Tibial nerve (tissue), 4 donors: ENCODE measurements at regions not wholly inside any gene's neighbourhood (a gene's known extent, or its start where the extent isn't known, plus 50 kb on each side); places are given as distances from the start of the nearest gene placed in this dataset.

Experiments
- DNase-seq, 2 donors: peaks; one replicate each; pipeline ENCODE4 v3.0.0-alpha.2; 2019; ENCODE audit warnings: low spot score in 2 of 2
- H3K27ac ChIP-seq, 4 donors: fragments of 200-600 bp; sonication (generic) in 3 of 4; one replicate each; pipeline ENCODE4 v1.5.1; 2017 to 2019; ENCODE audit warnings: mild to moderate bottlenecking in 1 of 4
- H3K27me3 ChIP-seq, 2 donors: fragments of 200-600 bp; sonication (generic) in 1 of 2; one replicate each; pipeline versions ENCODE4 v1.5.1 to v1.6.0; 2017 to 2019
- H3K36me3 ChIP-seq, 3 donors: fragments of 200-600 bp; sonication (generic); one replicate each; pipeline ENCODE4 v1.5.1; 2018 to 2019
- H3K4me1 ChIP-seq, 4 donors: fragments of 200-600 bp; sonication (generic) in 3 of 4; one replicate each; pipeline ENCODE4 v1.5.1; 2017 to 2019
- H3K4me3 ChIP-seq, 4 donors: fragments of 200-600 bp; sonication (generic) in 3 of 4; one replicate each; pipeline ENCODE4 v1.5.1; 2017 to 2019; ENCODE audit warnings: mild to moderate bottlenecking in 1 of 4, moderate library complexity in 1 of 4
- H3K9me3 ChIP-seq, 4 donors: fragments of 200-600 bp; sonication (generic) in 3 of 4; one replicate each; pipeline ENCODE4 v1.5.1; 2017 to 2019
- CTCF ChIP-seq, 5 experiments: fragments of 200-600 bp in 3 of 5; fragments of 450-650 bp in 2 of 5; sonication (generic) in 3 of 5; IDR thresholded peaks; one replicate each; pipeline ENCODE4 v1.5.1; 2016 to 2019; ENCODE audit warnings: antibody characterized with exemption in 5 of 5, mild to moderate bottlenecking in 3 of 5, moderate library complexity in 2 of 5
- EP300 ChIP-seq, 2 donors: sonication (generic); formaldehyde crosslinking; IDR thresholded peaks; one replicate each; pipeline ENCODE4 v1.6.1; 2017; ENCODE audit warnings: antibody characterized with exemption in 2 of 2, mild to moderate bottlenecking in 1 of 2
- POLR2A ChIP-seq, 2 donors: fragments of 450-650 bp; IDR thresholded peaks; one replicate each; pipeline ENCODE4 v1.6.1; 2017; ENCODE audit warnings: antibody characterized with exemption in 2 of 2, mild to moderate bottlenecking in 2 of 2, moderate library complexity in 2 of 2
- WGBS, 2 donors: methylation state at CpG; one replicate each; pipeline ENCODE4 v1.1.5; 2018; 5-methylcytosine and 5-hydroxymethylcytosine counted together

GRCh38 chr4:130249002-130249401 lies 1153.0 kb downstream of the C4orf33 start:
- DNase-seq: no peak
- H3K4me3 ChIP-seq: no peak overlapping the region
- no peaks in the 10 kb centered on the region for H3K4me1 ChIP-seq
- TF ChIP-seq POLR2A (IDR thresholded peaks at IDR 0.05) (no peak), CTCF (IDR thresholded peaks at IDR 0.05) (no peak), EP300 (IDR thresholded peaks at IDR 0.05) (no peak)
- H3K27ac ChIP-seq: no peak overlapping the region
- no peaks in the 10 kb centered on the region for H3K9me3 ChIP-seq
- no peaks in the 10 kb centered on the region for H3K27me3 ChIP-seq
- no peaks in the 10 kb centered on the region for H3K36me3 ChIP-seq
- WGBS, 2 donors: 9 to 11% methylated on average over 1 of the region's 1 CpG

GRCh38 chr4:130257271-130257670 lies 1161.3 kb downstream of the C4orf33 start:
- H3K4me1 ChIP-seq: no peaks in the 10 kb centered on the region
- WGBS, 2 donors: 48 to 74% methylated on average over 2 of the region's 2 CpGs
- no peak overlapping the region for H3K4me3 ChIP-seq
- H3K9me3 ChIP-seq: no peaks in the 10 kb centered on the region
- no peak for DNase-seq
- H3K36me3 ChIP-seq: no peaks in the 10 kb centered on the region
- H3K27me3 ChIP-seq: no peaks in the 10 kb centered on the region
- no peak overlapping the region for H3K27ac ChIP-seq
- no peak for TF ChIP-seq EP300 (IDR thresholded peaks at IDR 0.05)
- no peak for TF ChIP-seq CTCF (IDR thresholded peaks at IDR 0.05)
- TF ChIP-seq POLR2A (IDR thresholded peaks at IDR 0.05): no peak

- Histone ChIP-seq H3K27ac (no peak overlapping the region), H3K4me1 (no peaks in the 10 kb centered on the region), H3K4me3 (no peak overlapping the region), H3K36me3 (no peaks in the 10 kb centered on the region), H3K27me3 (no peaks in the 10 kb centered on the region), H3K9me3 (peaks cover 0 to 9% (median 0%) of the 10 kb centered on the region in 4 donors)
- WGBS, 2 donors: 84% methylated on average over 2 of the region's 2 CpGs
- TF ChIP-seq CTCF (IDR thresholded peaks at IDR 0.05): no peak
- TF ChIP-seq EP300 (IDR thresholded peaks at IDR 0.05): no peak
- TF ChIP-seq POLR2A (IDR thresholded peaks at IDR 0.05): no peak
- DNase-seq: no peak
Measured at GRCh38 chr4:130266814-130267213, 1170.9 kb downstream of the C4orf33 start.

- H3K9me3 ChIP-seq: no peaks in the 10 kb centered on the region
- no peak overlapping the region for H3K27ac ChIP-seq
- DNase-seq: no peak
- no peak for TF ChIP-seq EP300 (IDR thresholded peaks at IDR 0.05)
- TF ChIP-seq CTCF (IDR thresholded peaks at IDR 0.05): no peak
- TF ChIP-seq POLR2A (IDR thresholded peaks at IDR 0.05): no peak
- 11 to 20% methylated on average over 1 of the region's 1 CpG for WGBS, 2 donors
- no peak overlapping the region for H3K4me3 ChIP-seq
- H3K27me3 ChIP-seq: no peaks in the 10 kb centered on the region
- H3K4me1 ChIP-seq: no peaks in the 10 kb centered on the region
- H3K36me3 ChIP-seq: no peaks in the 10 kb centered on the region
Measured at GRCh38 chr4:130288576-130288975, 1192.6 kb downstream of the C4orf33 start.

- Histone ChIP-seq H3K27ac (no peak overlapping the region), H3K27me3 (no peaks in the 10 kb centered on the region), H3K4me3 (no peak overlapping the region), H3K36me3 (no peaks in the 10 kb centered on the region), H3K4me1 (no peaks in the 10 kb centered on the region), H3K9me3 (no peaks in the 10 kb centered on the region)
- DNase-seq: no peak
- TF ChIP-seq EP300 (IDR thresholded peaks at IDR 0.05) (no peak), CTCF (IDR thresholded peaks at IDR 0.05) (no peak), POLR2A (IDR thresholded peaks at IDR 0.05) (no peak)
Measured at GRCh38 chr4:130293692-130294091, 1197.7 kb downstream of the C4orf33 start.
